ENCODE measurements at regions not wholly inside any gene's neighbourhood (a gene's known extent, or its start where the extent isn't known, plus 50 kb on each side); places are given as distances from the start of the nearest gene placed in this dataset.

GRCh38 chr16:64133366-64133765 lies 988.5 kb downstream of the CDH11 start:
- Mint-ChIP-seq H3K36me3 (ENCODE audit: low read depth) (no peaks in the 10 kb centered on the region), H3K4me3 (no peak overlapping the region), H3K4me1 (ENCODE audit: low read depth) (no peaks in the 10 kb centered on the region), H3K27ac (no peak overlapping the region), H3K27me3 (no peaks in the 10 kb centered on the region), H3K9me3 (peaks cover 17% of the 10 kb centered on the region)
- no peak for ATAC-seq (ENCODE audit: poor library complexity)
- Histone ChIP-seq H3K4me3 (ENCODE audit: low read length) (no peak overlapping the region), H3K36me3 (ENCODE audit: insufficient read depth, low read length) (no peaks in the 10 kb centered on the region), H3K27me3 (ENCODE audit: control insufficient read depth in 1 of 2, insufficient read depth in 2 of 2, low read length in 2 of 2) (no peaks in the 10 kb centered on the region), H3K9me3 (ENCODE audit: control insufficient read depth in 1 of 2, insufficient read depth in 1 of 2, low read length in 2 of 2) (no peaks in the 10 kb centered on the region), H3K4me1 (ENCODE audit: insufficient read depth, low read length) (no peaks in the 10 kb centered on the region), H3K27ac (ENCODE audit: low read depth in 1 of 2, low read length in 2 of 2) (no peak overlapping the region)
- intact Hi-C loops (cut with DNase I, micrococcal nuclease) = no loop called here
- ChIA-PET POLR2A (no interaction called here), CTCF (no interaction called here)
- DNase-seq = no peak
- no peak for TF ChIP-seq CTCF (IDR thresholded peaks at IDR 0.05)

- DNase-seq (no peak), ATAC-seq (ENCODE audit: poor library complexity) (no peak)
- H3K4me3 Mint-ChIP-seq = no peak overlapping the region
- no peak overlapping the region for H3K27ac ChIP-seq (ENCODE audit: low read depth in 1 of 2, low read length in 2 of 2)
- no peak for TF ChIP-seq CTCF (IDR thresholded peaks at IDR 0.05)
- H3K4me3 ChIP-seq (ENCODE audit: low read length) = no peak overlapping the region
- H3K9me3 ChIP-seq (ENCODE audit: control insufficient read depth in 1 of 2, insufficient read depth in 1 of 2, low read length in 2 of 2) = no peaks in the 10 kb centered on the region
- H3K27ac Mint-ChIP-seq = no peak overlapping the region
- ChIA-PET POLR2A (no interaction called here), CTCF (no interaction called here)
- no peaks in the 10 kb centered on the region for H3K4me1 Mint-ChIP-seq (ENCODE audit: low read depth)
- no peaks in the 10 kb centered on the region for H3K36me3 ChIP-seq (ENCODE audit: insufficient read depth, low read length)
- H3K36me3 Mint-ChIP-seq (ENCODE audit: low read depth) = no peaks in the 10 kb centered on the region
- no peaks in the 10 kb centered on the region for H3K27me3 ChIP-seq (ENCODE audit: control insufficient read depth in 1 of 2, insufficient read depth in 2 of 2, low read length in 2 of 2)
- intact Hi-C loops (cut with DNase I, micrococcal nuclease) = no loop called here
- H3K9me3 Mint-ChIP-seq = peaks cover 17% of the 10 kb centered on the region
- H3K4me1 ChIP-seq (ENCODE audit: insufficient read depth, low read length) = no peaks in the 10 kb centered on the region
- no peaks in the 10 kb centered on the region for H3K27me3 Mint-ChIP-seq
Measured at GRCh38 chr16:64132759-64133361, 989.0 kb downstream of the CDH11 start.

GRCh38 chr16:64132190-64132589 lies 989.7 kb downstream of the CDH11 start:
- CTCF ChIA-PET = no interaction called here
- TF ChIP-seq CTCF (IDR thresholded peaks at IDR 0.05) = no peak
- Mint-ChIP-seq H3K9me3 (peaks cover 17% of the 10 kb centered on the region), H3K4me1 (ENCODE audit: low read depth) (no peaks in the 10 kb centered on the region), H3K27me3 (no peaks in the 10 kb centered on the region), H3K27ac (no peak overlapping the region), H3K4me3 (no peak overlapping the region), H3K36me3 (ENCODE audit: low read depth) (no peaks in the 10 kb centered on the region)
- intact Hi-C loops (cut with DNase I, micrococcal nuclease) = no loop called here
- no peaks in the 10 kb centered on the region for H3K27me3 ChIP-seq (ENCODE audit: control insufficient read depth in 1 of 2, insufficient read depth in 2 of 2, low read length in 2 of 2)
- no peaks in the 10 kb centered on the region for H3K36me3 ChIP-seq (ENCODE audit: insufficient read depth, low read length)
- ATAC-seq (ENCODE audit: poor library complexity) (no peak), DNase-seq (no peak)
- no peak overlapping the region for H3K27ac ChIP-seq (ENCODE audit: low read depth in 1 of 2, low read length in 2 of 2)
- H3K4me1 ChIP-seq (ENCODE audit: insufficient read depth, low read length) = no peaks in the 10 kb centered on the region
- no peaks in the 10 kb centered on the region for H3K9me3 ChIP-seq (ENCODE audit: control insufficient read depth in 1 of 2, insufficient read depth in 1 of 2, low read length in 2 of 2)
- POLR2A ChIA-PET = no interaction called here
- no peak overlapping the region for H3K4me3 ChIP-seq (ENCODE audit: low read length)

All from CD4-positive, alpha-beta T cell (primary cell).